OCI-LY3 (cell line): ENCODE measurements at regions not wholly inside any gene's neighbourhood (a gene's known extent, or its start where the extent isn't known, plus 50 kb on each side); places are given as distances from the start of the nearest gene placed in this dataset.

Experiments
- CTCF ChIP-seq: fragments of 200-600, 300-600 bp; sonication (generic); IDR thresholded peaks from 2 replicates; pipeline ENCODE4 v1.5.1; 2014; ENCODE audit warnings: antibody characterized with exemption, low read length, low read depth
- EZH2phosphoT487 ChIP-seq: fragments of 200-600 bp; shearing (Covaris generic); IDR thresholded peaks from 2 replicates; pipeline ENCODE4 v1.6.1; 2018; ENCODE audit warnings: antibody characterized with exemption, mixed run types, low read depth

DNA sequence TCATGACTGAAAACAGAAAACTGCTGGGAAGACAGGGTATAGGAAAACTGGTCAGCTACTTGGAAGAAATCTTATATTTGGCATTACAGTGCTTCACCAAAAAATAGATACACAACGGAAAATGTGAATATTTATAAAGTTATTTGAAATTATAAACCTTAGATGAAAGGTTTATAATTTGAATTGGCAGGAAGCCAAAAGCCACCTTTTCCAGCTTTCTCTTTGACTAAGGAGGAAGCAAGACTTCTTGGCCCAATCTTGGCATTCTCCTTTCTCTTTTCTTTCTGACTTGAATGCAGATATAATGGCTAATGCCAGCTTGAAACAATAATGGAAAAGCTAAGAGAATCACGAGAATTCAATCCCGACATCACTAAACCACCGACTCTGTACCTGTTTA, 196.5 kb upstream of the PIK3C3 start:
- TF ChIP-seq CTCF (no peak), EZH2phosphoT487 (no peak)
